ENCODE measurements at regions not wholly inside any gene's neighbourhood (a gene's known extent, or its start where the extent isn't known, plus 50 kb on each side); places are given as distances from the start of the nearest gene placed in this dataset.
"Not testable (repeated sequence)": the region's sequence is repeated elsewhere in the genome, so short reads cannot be mapped to it uniquely, and the experiment has no call there.

DNA sequence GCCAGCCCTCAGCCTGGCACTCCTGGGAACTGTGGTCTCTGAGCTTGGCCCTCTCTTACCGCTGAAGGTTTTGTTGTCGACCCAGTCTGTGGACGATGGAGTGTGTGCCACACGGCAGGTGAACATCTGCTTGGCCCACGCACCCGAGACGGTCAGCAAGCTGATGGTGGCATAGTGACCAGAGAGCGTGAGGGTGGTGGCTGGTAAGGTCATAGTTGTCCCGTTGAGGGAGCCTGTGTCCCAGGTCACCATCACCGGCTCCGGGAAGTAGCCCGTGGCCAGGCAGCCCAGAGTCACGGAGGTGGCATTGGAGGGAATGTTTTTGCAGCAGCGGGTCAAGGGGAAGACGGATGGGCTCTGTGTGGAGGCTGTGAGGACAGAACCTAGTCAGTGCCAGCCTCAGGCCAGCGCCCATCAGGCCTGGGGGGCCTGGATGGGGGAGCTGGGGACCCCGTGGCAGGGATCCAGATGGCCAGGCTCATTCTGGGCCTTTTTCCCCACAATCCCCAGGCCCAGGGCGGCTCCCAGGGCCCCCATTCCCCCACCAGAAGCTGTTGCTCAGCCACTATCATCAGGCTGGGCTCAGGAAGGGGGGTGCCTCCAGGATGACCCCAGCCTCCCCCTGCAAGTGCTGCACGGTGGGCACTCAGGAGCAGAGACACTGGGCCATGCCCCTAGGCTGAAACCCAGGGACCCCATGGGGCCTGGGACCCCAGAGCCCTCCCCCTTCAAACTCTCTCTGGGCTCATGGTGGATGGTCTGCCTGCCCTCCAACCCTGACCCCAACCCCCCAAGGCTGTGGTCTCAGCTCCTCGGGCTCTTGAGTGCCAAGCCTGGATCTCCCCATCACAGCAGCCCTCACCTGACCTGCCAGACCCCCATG is 75.2 kb downstream of the TMEM121 start:
- DNase-seq = no peak

DNA sequence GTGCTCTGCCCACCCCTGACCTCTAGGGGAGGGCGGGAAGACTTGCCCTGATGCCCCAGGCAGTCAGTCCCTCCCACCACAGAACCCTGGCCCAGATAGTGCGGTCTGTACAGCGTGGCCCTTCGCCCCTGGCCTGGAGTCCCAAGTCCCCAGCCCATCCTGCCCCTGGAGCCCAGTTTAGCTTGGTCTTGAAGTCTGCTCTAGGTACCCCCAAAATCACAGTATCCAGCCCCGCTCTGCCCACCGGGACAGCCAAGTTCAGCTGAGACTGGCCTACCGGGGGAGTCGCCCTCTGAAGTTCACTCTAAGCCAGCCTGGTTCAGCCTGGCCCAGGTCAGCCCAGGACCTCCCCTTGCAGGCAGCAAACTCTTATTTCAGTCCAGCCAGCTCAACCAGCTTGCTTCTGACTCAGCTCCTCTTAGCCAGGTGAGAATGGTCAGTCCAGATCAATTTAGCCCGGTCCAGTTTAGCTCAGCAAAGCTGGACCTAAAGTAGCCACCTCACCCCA is 75.9 kb downstream of the TMEM121 start:
- no peak for DNase-seq

DNA sequence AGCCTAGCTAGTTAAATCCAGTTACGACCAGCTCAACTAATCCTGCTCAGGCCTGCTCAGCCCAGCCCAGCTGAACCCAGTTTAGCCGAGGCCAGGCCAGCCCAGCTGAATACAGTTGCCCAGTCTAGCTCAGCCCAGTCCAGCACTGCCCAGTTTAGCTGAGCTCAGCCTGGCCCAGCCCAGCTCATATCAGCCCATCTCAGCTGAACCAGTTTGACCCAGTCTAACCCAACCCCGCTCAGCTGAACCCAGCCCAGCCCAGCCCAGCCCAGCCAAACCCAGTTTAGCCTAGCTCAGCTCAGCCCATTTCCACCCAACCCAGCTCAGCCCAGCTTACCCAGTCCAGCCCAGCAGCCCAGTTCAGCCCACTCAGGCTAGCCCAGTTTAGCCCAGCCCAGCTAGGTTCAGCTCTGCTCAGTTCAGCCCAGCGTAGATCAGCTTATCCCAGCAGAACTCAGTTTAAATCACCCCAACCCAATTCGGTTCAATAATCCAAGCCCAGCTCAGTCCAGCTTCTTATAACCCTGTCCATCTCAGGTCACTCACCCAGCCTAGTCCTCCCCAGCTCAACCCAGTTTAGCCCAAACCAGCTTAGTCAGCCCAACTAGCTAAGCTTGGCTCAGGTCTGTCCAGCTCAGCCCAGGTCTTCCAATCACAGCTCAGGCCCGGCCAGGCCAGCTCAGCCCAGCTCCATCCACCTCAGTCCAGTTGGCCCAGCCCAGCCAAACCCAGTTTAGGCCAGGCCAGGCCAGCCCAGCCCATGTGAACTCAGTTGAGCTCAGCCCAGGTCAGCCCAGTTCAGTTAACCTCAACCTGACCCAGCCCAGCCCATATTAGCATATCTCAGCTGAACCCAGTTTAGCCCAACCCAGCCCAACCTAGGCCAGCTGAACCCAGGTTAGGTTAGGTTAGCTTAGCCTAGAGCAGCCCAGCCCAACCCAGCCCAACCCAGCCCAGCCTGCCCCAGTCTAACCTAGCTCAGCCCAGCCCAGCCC is 76.7 kb downstream of the TMEM121 start:
- no peak for DNase-seq

DNA sequence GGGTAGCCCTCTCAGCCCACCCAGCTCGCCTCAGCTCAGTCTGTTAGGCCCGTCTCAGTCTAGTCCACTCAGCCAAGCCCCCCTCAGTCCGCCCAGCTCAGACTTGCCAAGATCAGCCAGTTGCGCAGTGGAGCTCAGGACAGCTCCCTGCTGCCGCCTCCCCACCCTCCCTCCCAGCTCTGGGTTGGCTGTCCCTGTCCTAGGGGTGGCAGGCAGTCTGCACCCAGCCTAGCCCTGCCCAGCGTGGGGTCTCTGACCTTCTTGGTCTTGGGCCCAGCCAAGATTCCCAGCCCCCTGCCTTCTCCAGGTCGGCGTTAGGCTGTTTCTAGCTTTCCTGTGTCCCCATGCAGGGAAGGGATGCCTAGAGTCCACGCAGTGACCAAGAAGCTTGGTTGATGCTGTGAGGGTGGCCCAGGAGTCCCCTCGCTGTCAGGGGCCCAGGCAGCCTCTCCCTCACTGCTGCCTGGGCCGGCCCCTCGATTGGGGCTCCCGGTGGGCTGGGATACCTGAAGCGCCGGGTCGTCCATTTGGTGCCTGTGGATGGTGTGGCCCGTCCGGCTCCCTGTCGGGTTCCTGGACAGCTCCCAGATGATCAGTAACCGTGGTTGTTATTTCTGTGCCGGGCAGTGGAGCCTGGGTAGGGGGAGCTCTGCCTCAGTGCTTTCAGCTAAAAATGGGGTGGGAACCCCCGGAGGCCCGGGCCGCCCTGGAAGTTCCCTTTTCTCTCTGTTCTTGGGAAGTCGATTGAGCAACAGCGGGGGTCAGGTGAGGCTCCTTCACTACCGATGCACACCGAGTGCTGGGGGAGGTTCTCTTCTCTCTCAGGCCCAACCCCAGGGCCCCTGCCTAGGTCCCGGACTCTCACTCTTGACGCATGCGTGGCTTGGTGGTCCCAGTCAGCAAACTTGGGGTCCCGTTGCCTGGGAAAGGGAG is 78.4 kb downstream of the TMEM121 start:
- not testable (repeated sequence) for DNase-seq

DNA sequence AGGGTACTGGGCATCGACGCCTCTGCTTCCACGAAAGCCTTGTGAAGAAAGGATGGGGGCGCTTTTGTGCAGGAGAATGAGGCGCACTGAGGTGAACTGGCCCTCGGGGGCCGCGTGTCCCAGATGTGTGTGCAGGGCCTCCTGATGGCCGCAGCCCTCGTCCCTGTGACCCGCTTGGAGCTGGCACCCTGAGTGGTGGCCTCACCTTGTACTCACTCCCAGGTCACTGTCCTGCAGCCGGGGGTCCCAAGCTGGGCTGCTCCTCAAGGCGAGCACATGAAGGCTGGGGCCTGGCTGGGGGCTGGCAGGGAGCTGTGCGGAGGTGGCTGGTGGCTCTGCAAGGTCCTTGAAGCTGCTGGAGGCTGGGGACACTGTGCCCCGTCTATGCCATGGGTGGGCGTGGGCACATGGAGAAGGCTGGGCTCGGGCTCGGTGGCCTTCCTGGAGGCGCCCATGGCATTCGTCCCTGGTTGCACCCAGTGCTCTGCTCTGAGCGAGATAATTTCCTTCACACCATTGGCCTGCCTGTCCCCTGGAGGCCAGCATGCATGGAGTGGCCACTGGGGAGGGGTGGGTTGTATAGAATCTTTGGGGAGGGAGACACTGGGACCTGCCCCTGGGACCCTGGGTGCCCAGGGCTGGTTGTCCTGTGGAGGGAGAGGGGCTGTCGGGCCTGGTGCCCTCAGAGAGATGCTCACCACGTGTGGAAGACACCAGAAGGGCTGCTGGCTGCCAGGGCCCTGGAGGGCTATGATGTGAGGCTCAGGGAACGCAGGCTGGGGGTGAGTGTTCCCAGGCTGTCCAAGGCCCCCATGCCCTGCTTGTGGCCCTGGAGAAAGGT is 79.3 kb downstream of the TMEM121 start:
- DNase-seq = no peak

DNA sequence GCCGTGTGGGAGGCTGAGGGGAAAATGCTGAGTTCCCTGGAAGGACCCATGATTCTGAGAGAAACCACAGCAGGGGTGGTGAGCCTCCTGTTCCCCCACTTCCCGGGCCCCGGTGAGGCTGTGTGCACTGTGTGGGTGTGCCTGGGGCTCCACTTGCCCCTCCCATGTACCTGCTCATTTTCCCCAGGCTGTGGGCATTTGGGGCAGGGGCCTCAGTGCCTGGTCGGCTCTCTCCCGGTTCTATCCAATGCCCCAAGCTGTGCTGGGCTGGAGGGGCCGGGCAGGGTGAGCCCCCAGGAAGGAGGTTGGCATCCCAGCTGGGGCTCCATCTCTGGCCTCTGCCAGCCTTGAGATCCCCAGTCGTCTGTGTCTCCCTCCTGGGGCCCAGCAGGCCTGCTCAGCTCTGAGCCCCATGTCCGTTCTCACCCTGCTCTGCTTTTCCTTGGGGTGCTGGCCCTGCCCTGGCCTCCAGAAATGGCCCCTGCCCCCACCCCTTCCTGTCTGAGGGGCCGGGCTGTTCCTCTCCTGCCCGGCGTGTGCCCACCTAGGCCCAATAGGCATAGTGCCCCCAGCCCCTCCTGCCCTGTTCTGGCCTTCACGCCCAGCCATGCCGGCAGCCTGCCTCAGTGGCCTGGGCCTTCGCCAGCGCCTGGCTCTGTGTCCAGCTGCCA is 80.1 kb downstream of the TMEM121 start:
- not testable (repeated sequence) for DNase-seq

DNA sequence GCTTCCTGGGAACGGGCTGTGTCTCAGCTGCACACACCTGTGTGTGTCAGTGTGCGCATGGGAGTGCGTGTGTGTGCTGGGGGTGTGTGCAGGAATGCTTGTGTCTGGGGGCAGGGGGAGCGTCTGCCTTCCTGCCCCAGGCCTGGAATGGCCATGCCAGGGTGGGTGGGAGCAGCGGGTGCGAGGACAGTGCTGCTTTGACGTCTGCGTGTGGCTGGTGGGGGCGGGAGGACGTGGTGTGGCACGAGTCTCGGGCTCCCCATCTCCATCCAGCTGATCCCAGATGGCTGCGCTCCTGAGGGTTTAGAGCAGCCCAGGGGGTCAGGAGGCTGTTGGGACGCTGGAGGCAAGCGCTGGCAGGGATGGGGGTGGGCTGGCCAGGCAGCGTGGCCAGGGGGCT is 80.6 kb downstream of the TMEM121 start:
- not testable (repeated sequence) for DNase-seq

DNA sequence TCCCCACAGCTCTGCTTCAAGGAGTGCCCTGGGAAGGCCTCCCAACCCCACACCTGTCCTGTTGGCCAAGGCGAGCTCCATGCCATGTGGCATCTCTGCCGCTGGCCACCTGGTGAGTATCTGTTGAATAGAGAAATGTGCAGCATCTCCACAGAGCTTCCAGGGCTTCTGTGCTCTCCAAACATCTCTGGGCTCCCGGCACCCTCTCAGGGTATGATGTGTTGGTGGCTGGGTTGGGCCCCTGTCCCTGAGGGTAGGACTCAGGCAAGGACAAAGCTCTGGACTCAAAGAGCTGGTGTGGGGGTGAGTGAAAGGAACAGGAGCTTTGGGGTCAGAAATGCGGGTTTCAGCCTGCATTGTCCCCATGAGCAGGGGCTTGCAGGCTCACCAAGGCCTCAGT is 88.6 kb downstream of the TMEM121 start:
- DNase-seq = not testable (repeated sequence)

DNA sequence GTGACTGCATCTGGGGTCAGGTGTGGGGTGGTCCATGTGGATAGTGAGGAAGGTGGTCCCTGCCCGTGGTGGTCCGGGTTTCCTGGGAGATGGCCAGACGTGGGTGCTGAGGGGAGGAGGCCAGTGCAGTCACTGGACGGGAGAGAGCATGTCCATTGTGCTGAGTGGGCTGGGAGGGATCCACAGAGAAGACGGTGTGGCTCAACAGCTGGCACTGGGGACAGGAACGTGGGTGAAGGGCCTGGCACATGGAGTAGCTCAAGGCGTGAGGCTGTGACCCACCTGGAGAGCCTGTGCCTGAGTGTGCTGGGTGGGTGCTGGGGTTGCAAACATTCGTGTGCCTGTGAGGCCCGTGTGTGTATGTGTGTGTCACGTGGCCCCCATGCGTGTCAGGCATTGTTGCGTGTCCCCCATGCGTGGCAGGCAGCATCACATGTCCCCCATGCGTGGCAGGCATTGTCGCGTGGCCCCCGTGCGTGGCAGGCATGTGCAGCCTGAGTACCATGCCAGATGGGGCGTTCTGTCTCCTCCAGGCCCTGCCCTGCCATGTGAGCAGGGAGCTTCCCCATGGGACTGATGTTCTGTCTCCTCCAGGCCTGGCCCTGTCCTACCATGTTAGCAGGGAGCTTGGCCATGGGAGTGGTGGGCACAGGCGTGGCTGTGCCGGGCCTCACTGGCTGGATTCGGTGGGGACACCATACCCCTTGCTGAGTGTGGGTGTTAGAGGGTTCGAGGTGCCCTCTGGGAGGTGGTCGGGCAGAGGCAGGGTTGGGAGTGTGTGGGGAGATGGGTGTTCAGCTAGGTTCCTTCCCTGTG is 89.8 kb downstream of the TMEM121 start:
- not testable (repeated sequence) for DNase-seq

DNA sequence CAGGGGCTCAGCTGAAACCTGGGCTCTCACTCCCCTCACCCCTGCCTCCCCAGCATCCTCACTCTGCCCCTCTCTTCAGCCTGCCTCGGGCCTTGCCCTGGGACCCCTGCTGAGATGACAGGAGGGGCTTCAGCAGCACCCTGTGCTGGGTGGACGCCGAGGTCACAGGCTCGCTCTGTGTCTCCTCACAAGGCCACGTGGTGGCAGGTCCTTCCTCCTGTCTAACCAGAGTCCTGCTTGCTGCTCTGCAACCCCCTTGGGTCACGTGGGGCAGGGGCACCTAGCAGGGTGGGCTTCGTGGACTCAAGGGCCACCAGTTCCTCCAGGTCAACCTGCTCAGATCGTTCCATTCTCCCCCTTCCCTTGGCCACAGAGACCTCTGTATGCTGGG is 90.4 kb downstream of the TMEM121 start:
- DNase-seq = no peak

DNA sequence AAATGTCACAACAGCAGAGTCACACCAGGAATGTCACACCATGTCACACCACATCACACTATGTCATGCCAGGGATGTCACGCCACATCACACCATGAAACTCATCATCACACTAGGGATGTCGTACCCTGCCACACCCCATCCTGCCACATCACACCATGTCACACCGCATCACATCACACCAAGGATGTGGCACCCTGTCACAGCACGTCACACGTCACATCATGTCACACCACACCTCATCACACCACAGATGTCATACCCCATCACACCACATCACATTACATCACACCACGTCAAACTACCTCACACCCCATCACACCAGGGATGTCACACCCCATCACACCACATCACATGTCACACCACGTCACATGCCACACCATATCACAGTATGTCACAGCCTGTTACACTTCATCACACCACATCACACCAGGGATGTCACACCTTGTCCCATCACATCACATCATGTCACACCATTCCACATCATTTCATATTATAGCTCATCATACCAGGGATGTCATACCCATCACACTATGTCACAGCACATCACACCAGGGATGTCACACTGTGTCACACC is 90.9 kb downstream of the TMEM121 start:
- no peak for DNase-seq

DNA sequence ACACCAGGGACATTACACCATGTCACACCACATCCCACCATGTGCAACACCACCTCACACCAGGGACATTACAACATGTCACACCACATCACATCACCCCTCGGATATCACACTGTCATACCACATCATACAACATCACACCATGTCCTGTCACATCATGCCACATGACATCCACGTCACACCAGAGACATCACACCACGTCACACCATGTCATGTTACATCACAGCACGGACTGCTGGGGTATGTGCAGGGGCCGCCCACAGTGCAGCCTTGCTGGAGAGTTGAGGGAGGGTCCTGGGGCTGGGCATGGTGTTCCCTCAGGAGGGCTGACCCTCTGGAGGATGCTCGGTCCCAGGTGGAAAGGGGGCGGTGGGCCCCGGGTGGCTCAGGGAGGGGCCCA is 91.4 kb downstream of the TMEM121 start:
- not testable (repeated sequence) for DNase-seq

DNA sequence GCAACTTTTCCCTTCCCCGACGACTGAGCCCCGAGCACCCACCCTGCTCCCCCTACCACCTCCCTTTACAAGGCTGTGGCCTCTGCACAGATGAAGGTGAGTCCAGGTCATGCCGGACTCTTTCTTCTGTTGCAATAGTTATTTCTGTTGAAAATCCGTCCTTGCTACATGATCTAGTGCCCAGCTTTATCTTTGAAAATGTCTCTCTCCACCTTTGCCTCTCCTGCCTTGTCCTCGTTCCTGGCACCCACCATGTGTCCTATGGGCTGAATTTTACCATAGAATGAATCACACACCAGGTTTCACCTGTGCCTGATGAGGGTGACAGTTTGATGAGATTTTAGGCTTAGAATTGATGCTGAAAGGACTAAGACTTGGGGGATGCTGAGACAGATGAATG is 92.9 kb downstream of the TMEM121 start:
- DNase-seq = not testable (repeated sequence)

DNA sequence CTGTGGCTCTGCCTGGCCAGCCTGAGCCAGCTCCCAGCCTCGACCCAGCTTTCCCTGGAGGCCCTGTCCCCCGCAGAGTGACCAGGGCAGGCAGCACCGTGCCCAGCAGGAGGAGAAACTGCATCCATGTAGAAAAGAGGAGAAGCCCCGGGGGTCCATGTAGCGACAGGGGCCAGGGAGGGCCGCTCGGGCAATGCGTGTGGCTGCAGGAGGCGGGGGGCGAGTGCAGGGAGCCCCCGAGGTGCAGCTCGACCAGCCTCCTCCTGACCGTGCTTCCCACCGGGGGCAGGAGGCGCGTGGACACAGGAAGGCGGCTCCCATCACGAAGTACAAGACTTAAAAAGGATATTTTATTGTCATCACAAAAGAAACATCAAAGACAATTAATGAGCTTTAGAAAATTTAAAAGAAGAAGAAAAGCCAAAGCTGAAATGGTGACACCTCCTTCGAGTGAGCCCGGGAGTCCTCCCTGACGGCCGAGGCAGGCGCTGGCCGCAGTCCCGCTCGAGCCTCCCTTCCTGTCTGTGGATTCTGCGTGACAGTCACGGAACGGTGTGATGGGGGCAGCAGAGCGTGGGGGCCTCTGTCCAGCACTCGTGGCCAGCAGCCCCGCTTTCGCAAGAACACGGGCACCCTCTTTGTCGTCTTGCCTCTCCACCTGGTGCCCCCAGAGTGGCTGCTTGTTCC is 93.9 kb downstream of the TMEM121 start:
- DNase-seq = not testable (repeated sequence)

DNA sequence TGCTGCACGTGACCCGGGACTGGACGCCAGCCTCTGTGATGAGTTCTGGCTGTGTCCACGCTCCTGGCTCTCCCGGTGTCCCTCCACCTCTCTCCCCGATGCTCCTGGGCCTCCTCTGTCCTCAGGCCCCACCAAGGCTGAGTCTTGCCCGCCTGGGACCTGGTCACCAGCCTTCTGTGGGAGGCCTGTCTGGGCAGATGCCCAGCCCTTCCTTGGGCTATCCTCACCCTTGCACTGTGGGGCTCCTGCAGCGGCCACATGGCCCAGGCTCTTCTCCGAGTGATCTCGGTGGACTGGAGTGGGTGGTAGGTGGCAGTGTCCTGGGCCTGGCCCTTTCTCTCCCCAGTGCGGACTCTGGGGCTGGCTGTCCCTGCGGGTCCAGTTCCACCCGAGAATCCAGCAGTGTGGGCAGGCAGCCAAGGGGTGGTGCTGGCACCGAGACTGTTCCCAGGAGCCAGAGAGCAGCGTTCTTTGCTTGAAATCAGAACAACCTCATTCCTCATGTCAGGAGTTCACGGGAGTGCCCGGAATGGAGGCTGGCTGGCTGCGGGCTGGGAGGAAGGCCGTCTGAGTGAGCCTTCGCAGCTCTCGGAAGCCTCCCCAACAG is 94.6 kb downstream of the TMEM121 start:
- DNase-seq = not testable (repeated sequence)

DNA sequence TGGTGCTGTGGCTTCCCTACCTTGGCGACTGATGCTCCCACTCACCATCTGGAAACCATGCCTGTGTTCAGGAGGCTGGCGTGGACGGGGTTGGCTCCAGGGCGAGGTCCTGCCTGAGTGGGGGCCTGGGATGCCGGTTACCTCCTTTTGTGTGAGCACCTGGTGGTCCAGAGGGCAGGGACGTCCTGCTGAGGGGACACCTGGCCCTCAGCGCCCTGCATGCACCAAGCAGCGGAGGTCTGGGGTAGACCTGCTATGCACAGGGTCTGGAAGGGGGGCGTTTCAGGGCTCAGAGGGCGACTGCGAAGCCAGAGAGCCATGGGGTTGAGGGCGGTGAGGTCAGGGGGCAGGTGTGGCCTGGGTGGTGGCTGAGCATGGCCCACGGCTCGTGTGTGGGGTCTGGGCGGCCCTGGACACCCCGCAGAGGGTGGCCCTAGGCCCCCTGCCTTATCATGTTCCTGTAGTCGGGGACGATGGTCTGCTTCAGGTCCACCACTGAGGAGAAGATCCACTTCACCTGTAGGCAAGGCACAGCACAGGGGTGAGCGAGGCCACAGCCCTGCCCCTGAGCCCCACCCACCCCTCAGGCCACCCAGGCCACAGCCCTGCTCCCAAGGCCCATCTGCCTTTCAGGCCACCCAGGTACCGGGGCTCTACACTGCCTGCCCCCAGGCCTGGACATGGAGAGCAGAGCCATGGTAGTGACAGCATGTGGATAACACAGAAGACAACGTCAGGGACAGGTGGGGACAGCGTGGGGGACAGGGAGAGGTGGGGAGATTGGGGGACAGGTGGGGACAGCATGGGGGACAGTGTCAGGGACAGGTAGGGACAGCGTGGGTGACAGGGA is 95.3 kb downstream of the TMEM121 start:
- DNase-seq = not testable (repeated sequence)

DNA sequence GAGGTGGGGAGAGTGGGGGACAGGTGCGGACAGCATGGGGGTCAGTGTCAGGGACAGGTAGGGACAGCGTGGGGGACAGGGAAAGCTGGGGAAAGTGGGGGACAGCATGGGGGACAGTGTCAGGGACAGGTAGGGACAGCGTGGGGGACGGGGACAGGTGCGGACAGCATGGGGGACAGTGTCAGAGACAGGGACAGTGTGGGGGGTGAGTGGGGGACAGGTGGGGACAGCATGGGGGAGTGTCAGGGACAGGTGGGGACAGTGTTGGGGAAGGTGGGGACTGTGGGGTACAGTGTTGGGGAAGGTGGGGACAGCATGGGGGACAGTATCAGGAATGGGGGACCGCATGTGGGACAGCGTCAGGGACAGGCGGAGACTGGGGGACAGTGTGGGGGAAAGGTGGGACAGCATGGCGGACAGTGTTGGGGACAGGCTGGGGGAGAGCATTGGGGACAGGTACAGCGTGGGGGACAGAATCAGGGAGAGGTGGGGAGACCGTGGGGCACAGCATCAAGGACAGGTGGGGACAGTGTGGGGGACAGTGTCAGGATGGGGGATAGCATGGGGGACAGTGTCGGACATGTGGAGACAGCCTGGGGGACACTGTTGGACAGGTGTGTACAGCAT is 96.1 kb downstream of the TMEM121 start:
- DNase-seq = no peak

All from right hindlimb (tissue), 1 donor.